SK-N-SH treated with all-trans-retinoic acid at 6 μM for 48 hours (cell line): ENCODE measurements at regions not wholly inside any gene's neighbourhood (a gene's known extent, or its start where the extent isn't known, plus 50 kb on each side); places are given as distances from the start of the nearest gene placed in this dataset.

Experiments
- ATAC-seq: fragments of 200-7000 bp; cut with Tn5 transposase; 3 replicates; pipeline ENCODE4 v1.9.1; 2020; ENCODE audit warnings: mild to moderate bottlenecking, moderate library complexity
- BACH2 ChIP-seq: fragments of 250-450 bp; sonication (Bioruptor Pico); IDR thresholded peaks from 2 replicates; pipeline ENCODE4 v1.9.0; 2021; ENCODE audit warnings: mild to moderate bottlenecking, borderline replicate concordance
- CREB5 ChIP-seq: fragments of 250-450 bp; sonication (Bioruptor Pico); IDR thresholded peaks from 2 replicates; pipeline ENCODE4 v1.5.1; 2020; ENCODE audit warnings: low read depth, mild to moderate bottlenecking, moderate library complexity
- CSDC2 ChIP-seq: fragments of 250-450 bp; sonication (Bioruptor Pico); IDR thresholded peaks from 2 replicates; pipeline ENCODE4 v1.5.0; 2020; ENCODE audit warnings: mild to moderate bottlenecking, moderate library complexity
- CSRNP3 ChIP-seq: fragments of 250-450 bp; sonication (Bioruptor Pico); IDR thresholded peaks from 2 replicates; pipeline ENCODE4 v1.5.1; 2021; ENCODE audit warnings: mild to moderate bottlenecking, moderate library complexity
- ESRRG ChIP-seq: fragments of 250-450 bp; sonication (Bioruptor Pico); IDR thresholded peaks from 2 replicates; pipeline ENCODE4 v1.6.1; 2021; ENCODE audit warnings: mild to moderate bottlenecking
- GLIS3 ChIP-seq: fragments of 250-450 bp; sonication (Bioruptor Pico); IDR thresholded peaks from 2 replicates; pipeline ENCODE4 v1.5.0; 2020; ENCODE audit warnings: mild to moderate bottlenecking, moderate library complexity
- ISL1 ChIP-seq: fragments of 250-450 bp; sonication (Bioruptor Pico); IDR thresholded peaks from 2 replicates; pipeline ENCODE4 v2.1.2; 2022; ENCODE audit warnings: mild to moderate bottlenecking, moderate library complexity
- OSR1 ChIP-seq: fragments of 250-450 bp; sonication (Bioruptor Pico); IDR thresholded peaks from 2 replicates; pipeline ENCODE4 v1.8.0; 2022; ENCODE audit warnings: moderate library complexity, mild to moderate bottlenecking, inconsistent platforms
- PATZ1 ChIP-seq: fragments of 250-450 bp; sonication (Bioruptor Pico); IDR thresholded peaks from 2 replicates; pipeline ENCODE4 v1.8.0; 2020; ENCODE audit warnings: mild to moderate bottlenecking, moderate library complexity, borderline replicate concordance
- POU6F1 ChIP-seq: fragments of 250-450 bp; sonication (Bioruptor Pico); IDR thresholded peaks from 2 replicates; pipeline ENCODE4 v1.8.0; 2021; ENCODE audit warnings: low read depth, mild to moderate bottlenecking, moderate library complexity, borderline replicate concordance
- PPARA ChIP-seq: fragments of 250-450 bp; sonication (Bioruptor Pico); IDR thresholded peaks from 2 replicates; pipeline ENCODE4 v1.5.0; 2020; ENCODE audit warnings: mild to moderate bottlenecking, borderline replicate concordance
- SNAI2 ChIP-seq: fragments of 250-450 bp; sonication (Bioruptor Pico); IDR thresholded peaks from 2 replicates; pipeline ENCODE4 v1.5.0; 2020; ENCODE audit warnings: mild to moderate bottlenecking, moderate library complexity
- TCF4 ChIP-seq: fragments of 250-450 bp; sonication (Bioruptor Pico); IDR thresholded peaks from 2 replicates; pipeline ENCODE4 v1.8.0; 2021; ENCODE audit warnings: mild to moderate bottlenecking, moderate library complexity, borderline replicate concordance
- TOX ChIP-seq: fragments of 250-450 bp; sonication (Bioruptor Pico); IDR thresholded peaks from 2 replicates; pipeline ENCODE4 v1.8.0; 2021; ENCODE audit warnings: mild to moderate bottlenecking, moderate library complexity, borderline replicate concordance
- TSHZ2 ChIP-seq: fragments of 250-450 bp; sonication (Bioruptor Pico); IDR thresholded peaks from 2 replicates; pipeline ENCODE4 v1.5.0; 2020; ENCODE audit warnings: mild to moderate bottlenecking, moderate library complexity
- ZC3H10 ChIP-seq: fragments of 250-450 bp; sonication (Bioruptor Pico); IDR thresholded peaks from 2 replicates; pipeline ENCODE4 v1.5.1; 2021; ENCODE audit warnings: mild to moderate bottlenecking, moderate library complexity
- ZFP3 ChIP-seq: fragments of 250-450 bp; sonication (Bioruptor Pico); IDR thresholded peaks from 2 replicates; pipeline ENCODE4 v1.5.0; 2020; ENCODE audit warnings: mild to moderate bottlenecking, moderate library complexity
- ZFP30 ChIP-seq: fragments of 450-650 bp; formaldehyde crosslinking; IDR thresholded peaks from 2 replicates; pipeline ENCODE4 v1.5.0; 2022; ENCODE audit warnings: mild to moderate bottlenecking, moderate library complexity
- ZNF70 ChIP-seq: fragments of 450-650 bp; formaldehyde crosslinking; IDR thresholded peaks from 2 replicates; pipeline ENCODE4 v1.5.0; 2020; ENCODE audit warnings: mild to moderate bottlenecking, moderate library complexity

- TF ChIP-seq PPARA (no peak), BACH2 (no peak), ESRRG (CRISPR knock-in tag) (no peak), CSDC2 (no peak), TSHZ2 (CRISPR knock-in tag) (no peak), OSR1 (CRISPR knock-in tag) (no peak), TCF4 (no peak), ZFP3 (CRISPR knock-in tag) (no peak), POU6F1 (CRISPR knock-in tag) (no peak), ZC3H10 (no peak), ISL1 (CRISPR knock-in tag) (no peak), TOX (CRISPR knock-in tag) (no peak), ZNF70 (CRISPR knock-in tag) (no peak), CSRNP3 (CRISPR knock-in tag) (no peak), PATZ1 (CRISPR knock-in tag) (no peak), ZFP30 (CRISPR knock-in tag) (no peak), CREB5 (no peak)
- no peak for ATAC-seq
Observed at GRCh38 chr12:125470838-125471783, 405.9 kb downstream of the AACS start.

GRCh38 chr12:125473501-125473900 lies 408.3 kb downstream of the AACS start:
- TF ChIP-seq BACH2: no peak
- TF ChIP-seq GLIS3 (CRISPR knock-in tag): no peak
- no peak for TF ChIP-seq TSHZ2 (CRISPR knock-in tag)
- TF ChIP-seq ZFP3 (CRISPR knock-in tag): no peak
- no peak for TF ChIP-seq CREB5
- TF ChIP-seq SNAI2 (CRISPR knock-in tag): no peak
- no peak for TF ChIP-seq ZFP30 (CRISPR knock-in tag)
- no peak for TF ChIP-seq CSDC2
- no peak for ATAC-seq
